B cell (primary cell): ENCODE measurements at regions not wholly inside any gene's neighbourhood (a gene's known extent, or its start where the extent isn't known, plus 50 kb on each side); places are given as distances from the start of the nearest gene placed in this dataset.

Source experiments
- ATAC-seq: fragments of 200-7000 bp; cut with Tn5 transposase; one replicate; pipeline ENCODE4 v1.10.0; 2021; ENCODE audit warnings: low read depth, mild to moderate bottlenecking, moderate number of reproducible peaks, moderate library complexity
- CTCF ChIA-PET: fragments of 350-600 bp; sonication (Branson Sonifier 250); formaldehyde crosslinking; loops from one replicate; lab custom pipeline; 2021; ENCODE audit warnings: antibody characterized with exemption, inconsistent platforms; lab: Charles Lee
- POLR2A ChIA-PET: fragments of 350-600 bp; sonication (Branson Sonifier 250); formaldehyde crosslinking; loops from one replicate; lab custom pipeline; 2021; ENCODE audit warnings: antibody characterized with exemption; lab: Charles Lee
- DNase-seq: peaks from one replicate; pipeline ENCODE4 v3.0.0; 2013
- H2AFZ ChIP-seq: 2 replicates; pipeline ENCODE4 v1.6.1; 2012; ENCODE audit warnings: mild to moderate bottlenecking, low read depth, low read length; ENCODE audit not compliant: insufficient read depth, poor library complexity, severe bottlenecking
- H3K27ac ChIP-seq, 2 donors: 1 replicate in 1 of 2; 2 replicates in 1 of 2; pipeline ENCODE4 v1.5.1; 2012 to 2013; ENCODE audit warnings: low read length in 2 of 2, mild to moderate bottlenecking in 2 of 2, moderate library complexity in 1 of 2
- H3K27me3 ChIP-seq, 4 experiments: fragments of 200-600 bp in 1 of 4; sonication (generic) in 1 of 4; replicated peaks in 1 of 4; 1 replicate in 2 of 4; 2 replicates in 2 of 4; pipeline versions ENCODE4 v1.6.1 to v1.7.0; 2013 to 2016; ENCODE audit warnings: low read length in 3 of 4, mild to moderate bottlenecking in 2 of 4, mixed read lengths in 1 of 4, moderate library complexity in 1 of 4; ENCODE audit not compliant: insufficient read depth in 4 of 4, control insufficient read depth in 3 of 4; ENCODE audit errors: control extremely low read depth in 1 of 4
- H3K36me3 ChIP-seq, 2 experiments: replicated peaks in 1 of 2; 1 replicate in 1 of 2; 2 replicates in 1 of 2; pipeline versions ENCODE4 v1.6.1 to v1.7.1; 2013; ENCODE audit warnings: low read length in 1 of 2; ENCODE audit not compliant: insufficient read depth in 2 of 2, control insufficient read depth in 1 of 2; ENCODE audit errors: control extremely low read depth in 1 of 2, extremely low read depth in 1 of 2
- H3K4me1 ChIP-seq, 2 donors: fragments of 200-600 bp in 1 of 2; sonication (generic) in 1 of 2; 1 replicate in 1 of 2; 2 replicates in 1 of 2; pipeline versions ENCODE4 v1.5.1 to v1.6.1; 2013 to 2017; ENCODE audit warnings: low read length in 2 of 2; ENCODE audit not compliant: control insufficient read depth in 2 of 2, insufficient read depth in 2 of 2
- H3K4me2 ChIP-seq: replicated peaks from 2 replicates; pipeline ENCODE3; 2012; ENCODE audit warnings: mild to moderate bottlenecking, low read depth, low read length; ENCODE audit not compliant: poor library complexity, severe bottlenecking
- H3K4me3 ChIP-seq, 5 experiments: fragments of 200-600 bp in 1 of 5; sonication (generic) in 1 of 5; 1 replicate in 3 of 5; 2 replicates in 2 of 5; pipeline versions ENCODE4 v1.5.1 to v1.7.0; 2011 to 2016; ENCODE audit warnings: low read length in 4 of 5, mild to moderate bottlenecking in 4 of 5, low read depth in 2 of 5, control low read depth in 1 of 5, moderate library complexity in 1 of 5; ENCODE audit not compliant: insufficient read depth in 1 of 5; ENCODE audit errors: control extremely low read depth in 1 of 5, extremely low read depth in 1 of 5
- H3K79me2 ChIP-seq: fragments of 200-600 bp; sonication (generic); one replicate; pipeline ENCODE4 v1.6.0; 2016; ENCODE audit warnings: low read length; ENCODE audit not compliant: control insufficient read depth, insufficient read depth
- H3K9ac ChIP-seq: fragments of 200-600 bp; sonication (generic); 2 replicates; pipeline ENCODE4 v1.6.1; 2017; ENCODE audit warnings: mild to moderate bottlenecking, low read length, moderate library complexity
- H3K9me3 ChIP-seq, 3 donors: one replicate each; pipeline versions ENCODE4 v1.6.1 to v1.7.1; 2013; ENCODE audit warnings: low read length in 2 of 3; ENCODE audit not compliant: control insufficient read depth in 2 of 3, insufficient read depth in 1 of 3; ENCODE audit errors: control extremely low read depth in 1 of 3
- H4K20me1 ChIP-seq: 2 replicates; pipeline ENCODE4 v1.6.0; 2012; ENCODE audit warnings: mild to moderate bottlenecking, low read length; ENCODE audit not compliant: insufficient read depth, control insufficient read depth, poor library complexity, severe bottlenecking
- H3K27ac Mint-ChIP-seq: one replicate; pipeline ENCODE4 v1.8.0; 2021; ENCODE audit warnings: mixed read lengths
- H3K27me3 Mint-ChIP-seq: one replicate; pipeline ENCODE4 v1.8.0; 2021; ENCODE audit warnings: mixed read lengths
- H3K4me1 Mint-ChIP-seq: one replicate; pipeline ENCODE4 v1.8.0; 2021; ENCODE audit warnings: mixed read lengths
- H3K4me3 Mint-ChIP-seq: one replicate; pipeline ENCODE4 v1.8.0; 2021; ENCODE audit warnings: mixed read lengths
- H3K9me3 Mint-ChIP-seq: one replicate; pipeline ENCODE4 v1.8.0; 2022; ENCODE audit warnings: mixed read lengths; ENCODE audit not compliant: insufficient read depth
- EZH2 ChIP-seq: IDR thresholded peaks from 2 replicates; pipeline ENCODE4 v1.6.1; 2012; ENCODE audit warnings: borderline replicate concordance, low read depth, mild to moderate bottlenecking, moderate library complexity, low read length; ENCODE audit not compliant: insufficient read depth, poor library complexity, severe bottlenecking
- WGBS: methylation state at CpG from one replicate; pipeline ENCODE4 v1.1.5; 2013; ENCODE audit warnings: missing lambda C conversion rate; ENCODE audit not compliant: insufficient coverage; 5-methylcytosine and 5-hydroxymethylcytosine counted together
- intact Hi-C: fragments of 100-400 bp; cut with micrococcal nuclease; formaldehyde crosslinking; loops from one replicate; pipeline ENCODE4 v1.10.0; 2022
- TF ChIP-seq, protein P1 (sequence below): fragments of 200-600 bp; IDR thresholded peaks from one replicate; pipeline ENCODE4 v1.8.0; 2022; ENCODE audit warnings: antibody characterized with exemption, mild to moderate bottlenecking

DNA sequence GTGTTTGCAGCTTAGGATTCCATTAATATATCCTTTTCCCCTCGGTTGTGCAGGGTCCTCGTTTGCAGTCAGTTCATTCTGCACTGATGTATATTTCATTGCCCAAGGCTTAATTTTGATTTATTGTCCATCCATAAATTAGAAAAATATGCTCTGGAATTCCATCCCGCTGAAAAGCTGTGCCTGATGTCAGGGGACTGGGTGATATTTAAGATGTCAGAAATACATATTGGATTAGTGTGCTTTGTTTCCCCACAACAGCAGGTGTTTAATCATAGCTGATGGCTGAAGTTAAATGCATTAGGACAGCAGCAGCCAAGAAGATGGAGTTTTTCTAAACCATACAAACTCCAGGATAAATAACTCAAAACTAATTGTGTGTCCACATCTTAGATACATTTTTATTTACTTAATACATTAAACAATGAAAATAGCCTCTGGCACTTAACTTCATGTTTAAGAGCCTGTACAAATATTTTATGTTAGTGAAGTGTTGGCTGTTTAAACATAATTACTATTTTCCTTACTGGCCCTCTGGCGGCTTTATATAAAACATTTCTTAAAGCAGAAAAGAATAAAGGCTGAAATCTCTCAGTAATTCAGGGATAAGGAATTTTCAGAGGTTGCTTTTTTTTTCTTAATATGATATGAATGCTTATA lies 170.4 kb upstream of the TBCA start:
- no peak overlapping the region for H3K4me3 Mint-ChIP-seq

DNA sequence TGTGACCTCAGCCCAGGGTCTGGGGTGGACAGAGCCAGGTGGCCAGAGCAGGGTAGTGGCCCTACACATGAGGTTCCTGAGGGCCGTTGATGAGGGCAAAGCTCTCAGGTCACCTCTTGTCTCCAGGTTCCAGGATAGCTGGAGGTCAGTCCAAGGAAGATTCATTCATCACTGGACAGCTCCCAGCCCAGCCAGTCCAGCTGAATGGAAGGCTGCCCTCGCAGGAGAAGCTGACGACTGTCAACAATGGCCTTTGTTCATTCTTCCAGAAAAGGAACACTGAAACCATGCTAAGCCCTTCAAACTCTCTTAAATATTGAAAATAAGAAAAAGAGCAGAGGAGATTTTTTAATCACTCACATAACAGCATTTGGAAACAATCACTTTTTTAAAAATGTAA lies 169.7 kb upstream of the TBCA start:
- no peaks in the 10 kb centered on the region for H3K4me1 Mint-ChIP-seq
- POLR2A ChIA-PET: no interaction called here
- Histone ChIP-seq H3K9ac (no peak overlapping the region), H3K27ac (no peak overlapping the region), H4K20me1 (no peaks in the 10 kb centered on the region), H3K4me2 (no peak overlapping the region), H3K79me2 (no peaks in the 10 kb centered on the region), H3K36me3 (no peaks in the 10 kb centered on the region), H3K9me3 (no peaks in the 10 kb centered on the region), H3K4me1 (no peaks in the 10 kb centered on the region), H2AFZ (no peak overlapping the region), H3K4me3 (no peak overlapping the region), H3K27me3 (peaks cover 0 to 8% (median 3%) of the 10 kb centered on the region in 4 experiments)
- H3K27me3 Mint-ChIP-seq: peaks cover 23% of the 10 kb centered on the region
- TF ChIP-seq, protein P1, sequence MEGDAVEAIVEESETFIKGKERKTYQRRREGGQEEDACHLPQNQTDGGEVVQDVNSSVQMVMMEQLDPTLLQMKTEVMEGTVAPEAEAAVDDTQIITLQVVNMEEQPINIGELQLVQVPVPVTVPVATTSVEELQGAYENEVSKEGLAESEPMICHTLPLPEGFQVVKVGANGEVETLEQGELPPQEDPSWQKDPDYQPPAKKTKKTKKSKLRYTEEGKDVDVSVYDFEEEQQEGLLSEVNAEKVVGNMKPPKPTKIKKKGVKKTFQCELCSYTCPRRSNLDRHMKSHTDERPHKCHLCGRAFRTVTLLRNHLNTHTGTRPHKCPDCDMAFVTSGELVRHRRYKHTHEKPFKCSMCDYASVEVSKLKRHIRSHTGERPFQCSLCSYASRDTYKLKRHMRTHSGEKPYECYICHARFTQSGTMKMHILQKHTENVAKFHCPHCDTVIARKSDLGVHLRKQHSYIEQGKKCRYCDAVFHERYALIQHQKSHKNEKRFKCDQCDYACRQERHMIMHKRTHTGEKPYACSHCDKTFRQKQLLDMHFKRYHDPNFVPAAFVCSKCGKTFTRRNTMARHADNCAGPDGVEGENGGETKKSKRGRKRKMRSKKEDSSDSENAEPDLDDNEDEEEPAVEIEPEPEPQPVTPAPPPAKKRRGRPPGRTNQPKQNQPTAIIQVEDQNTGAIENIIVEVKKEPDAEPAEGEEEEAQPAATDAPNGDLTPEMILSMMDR: no peak
- no peak for TF ChIP-seq EZH2
- no peaks in the 10 kb centered on the region for H3K9me3 Mint-ChIP-seq
- intact Hi-C loops: no loop called here
- DNase-seq (no peak), ATAC-seq (no peak)
- WGBS: 92% methylated on average over 1 of the region's 3 CpGs
- CTCF ChIA-PET: interaction anchor here (0.9 kb wide), 1 partner anchor 13 kb away, joined by 3 read pairs; no protein-coding TSS in a partner anchor
- H3K4me3 Mint-ChIP-seq: no peak overlapping the region
- no peak overlapping the region for H3K27ac Mint-ChIP-seq

More for the DNA sequence above, 170.4 kb upstream of the TBCA start:
- Histone ChIP-seq H3K4me3 (no peak overlapping the region), H2AFZ (no peak overlapping the region), H3K4me1 (no peaks in the 10 kb centered on the region), H3K36me3 (no peaks in the 10 kb centered on the region), H3K9ac (no peak overlapping the region), H3K27me3 (peaks cover 0 to 8% (median 3%) of the 10 kb centered on the region in 4 experiments), H3K27ac (no peak overlapping the region), H3K9me3 (no peaks in the 10 kb centered on the region), H3K4me2 (no peak overlapping the region), H4K20me1 (no peaks in the 10 kb centered on the region), H3K79me2 (no peaks in the 10 kb centered on the region)
- intact Hi-C loops: no loop called here
- peaks cover 21% of the 10 kb centered on the region for H3K27me3 Mint-ChIP-seq
- TF ChIP-seq, protein P1: no peak
- no peak for TF ChIP-seq EZH2
- ATAC-seq (no peak), DNase-seq (no peak)
- POLR2A ChIA-PET: no interaction called here
- CTCF ChIA-PET: interaction anchor here (0.9 kb wide), 1 partner anchor 12 kb away, joined by 3 read pairs; no protein-coding TSS in a partner anchor
- WGBS: no CpG with 5 or more reads among the region's 4 CpGs
- no peaks in the 10 kb centered on the region for H3K4me1 Mint-ChIP-seq
- H3K27ac Mint-ChIP-seq: no peak overlapping the region
- H3K9me3 Mint-ChIP-seq: no peaks in the 10 kb centered on the region
